IMR-90 (cell line): ENCODE measurements at regions not wholly inside any gene's neighbourhood (a gene's known extent, or its start where the extent isn't known, plus 50 kb on each side); places are given as distances from the start of the nearest gene placed in this dataset.

ENCODE experiments used
- ATAC-seq: fragments of 200-7000 bp; cut with Tn5 transposase; 2 replicates; pipeline ENCODE4 v1.9.1; 2020; ENCODE audit warnings: low read depth, mild to moderate bottlenecking, moderate library complexity
- BruUV-seq: library from RNA; stranded (reverse); fragments of 400-500 nt; replicated peaks from 2 replicates; lab custom pipeline; 2021; lab: Mats Ljungman, UMichigan
- CTCF ChIA-PET: fragments of 300-600 bp; formaldehyde crosslinking; extraction: SDS; loops from one replicate; lab custom pipeline; 2021; ENCODE audit warnings: antibody characterized with exemption; lab: Yijun Ruan, JAX
- POLR2A ChIA-PET: fragments of 300-600 bp; sonication (Branson Sonifier 250); formaldehyde crosslinking; loops from one replicate; lab custom pipeline; 2022; ENCODE audit warnings: antibody characterized with exemption; ENCODE audit not compliant: unreplicated experiment; lab: Charles Lee
- DNase-seq: peaks from one replicate; pipeline ENCODE4 v3.0.0; 2013
- H2AFZ ChIP-seq: replicated peaks from 2 replicates; pipeline ENCODE3; 2013; ENCODE audit warnings: low read length, mild to moderate bottlenecking; ENCODE audit not compliant: poor library complexity
- H2AK5ac ChIP-seq: 2 replicates; pipeline ENCODE4 v1.6.1; 2013; ENCODE audit warnings: low read depth, low read length, inconsistent platforms
- H2AK9ac ChIP-seq: replicated peaks from 2 replicates; pipeline ENCODE3; 2013; ENCODE audit warnings: mild to moderate bottlenecking, low read depth, low read length, moderate library complexity; ENCODE audit not compliant: poor library complexity
- H2BK120ac ChIP-seq: 2 replicates; pipeline ENCODE4 v1.6.1; 2013; ENCODE audit warnings: low read depth, low read length, inconsistent platforms
- H2BK15ac ChIP-seq: 3 replicates; pipeline ENCODE4 v1.6.1; 2013; ENCODE audit warnings: low read depth, low read length, inconsistent platforms
- H2BK20ac ChIP-seq: 2 replicates; pipeline ENCODE4 v1.6.1; 2013; ENCODE audit warnings: low read depth, mild to moderate bottlenecking, inconsistent platforms, low read length, moderate library complexity
- H2BK5ac ChIP-seq: 2 replicates; pipeline ENCODE4 v1.6.1; 2013; ENCODE audit warnings: mild to moderate bottlenecking, low read depth, low read length, inconsistent platforms; ENCODE audit not compliant: poor library complexity, severe bottlenecking
- H3K14ac ChIP-seq: replicated peaks from 2 replicates; pipeline ENCODE4 v1.6.1; 2013; ENCODE audit warnings: low read depth, low read length, inconsistent platforms
- H3K18ac ChIP-seq: 2 replicates; pipeline ENCODE4 v1.6.1; 2013; ENCODE audit warnings: low read depth, low read length, control low read depth
- H3K23ac ChIP-seq: 2 replicates; pipeline ENCODE4 v1.6.1; 2013; ENCODE audit warnings: low read depth, low read length, inconsistent platforms
- H3K27ac ChIP-seq: 2 replicates; pipeline ENCODE4 v1.5.1; 2013; ENCODE audit warnings: mild to moderate bottlenecking, control low read depth, low read length; ENCODE audit not compliant: insufficient read depth
- H3K27me3 ChIP-seq: 2 replicates; pipeline ENCODE4 v1.6.1; 2013; ENCODE audit warnings: low read length; ENCODE audit not compliant: control insufficient read depth, insufficient read depth
- H3K36me3 ChIP-seq: 2 replicates; pipeline ENCODE4 v1.6.1; 2013; ENCODE audit warnings: low read length, mixed read lengths; ENCODE audit not compliant: control insufficient read depth, insufficient read depth
- H3K4ac ChIP-seq: 2 replicates; pipeline ENCODE4 v1.6.1; 2013; ENCODE audit warnings: low read depth, low read length, inconsistent platforms
- H3K4me1 ChIP-seq: 2 replicates; pipeline ENCODE4 v1.6.1; 2013; ENCODE audit warnings: low read length, mixed read lengths; ENCODE audit not compliant: control insufficient read depth, insufficient read depth
- H3K4me2 ChIP-seq: 2 replicates; pipeline ENCODE4 v1.6.1; 2013; ENCODE audit warnings: low read depth, mild to moderate bottlenecking, control low read depth, low read length, moderate library complexity
- H3K4me3 ChIP-seq: 2 replicates; pipeline ENCODE4 v1.5.1; 2013; ENCODE audit warnings: low read depth, mild to moderate bottlenecking, control low read depth, low read length, moderate library complexity; ENCODE audit not compliant: insufficient read depth
- H3K56ac ChIP-seq: 2 replicates; pipeline ENCODE4 v1.6.1; 2013; ENCODE audit warnings: low read length, inconsistent platforms; ENCODE audit not compliant: insufficient read depth; ENCODE audit errors: extremely low read depth
- H3K79me1 ChIP-seq, 2 experiments: 2 replicates each; pipeline ENCODE4 v1.6.1; 2013; ENCODE audit warnings: low read length in 2 of 2, inconsistent platforms in 1 of 2, low read depth in 1 of 2
- H3K9ac ChIP-seq: 2 replicates; pipeline ENCODE4 v1.6.1; 2013; ENCODE audit warnings: low read depth, low read length, control low read depth
- H3K9me1 ChIP-seq: 2 replicates; pipeline ENCODE4 v1.6.1; 2013; ENCODE audit warnings: low read length, inconsistent platforms; ENCODE audit not compliant: insufficient read depth
- H3K9me3 ChIP-seq: 2 replicates; pipeline ENCODE4 v1.6.1; 2013; ENCODE audit warnings: low read length; ENCODE audit not compliant: control insufficient read depth, insufficient read depth
- H4K20me1 ChIP-seq: 2 replicates; pipeline ENCODE4 v1.6.1; 2013; ENCODE audit warnings: low read length, inconsistent platforms; ENCODE audit not compliant: insufficient read depth
- H4K5ac ChIP-seq: 2 replicates; pipeline ENCODE4 v1.6.1; 2013; ENCODE audit warnings: mild to moderate bottlenecking, low read depth, low read length, control low read depth
- H4K8ac ChIP-seq, 2 experiments: 2 replicates each; pipeline ENCODE4 v1.6.1; 2013; ENCODE audit warnings: low read depth in 2 of 2, low read length in 2 of 2, control low read depth in 1 of 2, inconsistent platforms in 1 of 2
- H4K91ac ChIP-seq: 2 replicates; pipeline ENCODE4 v1.6.1; 2013; ENCODE audit warnings: low read depth, low read length, inconsistent platforms; ENCODE audit not compliant: insufficient read depth
- BHLHE40 ChIP-seq: fragments of 150-350 bp; IDR thresholded peaks from 2 replicates; pipeline ENCODE4 v1.6.1; 2016; ENCODE audit warnings: mild to moderate bottlenecking, low read depth, low read length
- CEBPB ChIP-seq: IDR thresholded peaks from 2 replicates; pipeline ENCODE4 v1.6.1; 2012; ENCODE audit warnings: low read depth, low read length, improper control_type of control experiment
- CHD1 ChIP-seq: IDR thresholded peaks from 2 replicates; pipeline ENCODE4 v1.6.1; 2012; ENCODE audit warnings: low read depth, low read length, improper control_type of control experiment
- FOS ChIP-seq: fragments of 150-350 bp; IDR thresholded peaks from 2 replicates; pipeline ENCODE4 v1.6.1; 2016; ENCODE audit warnings: low read depth, low read length
- MAFK ChIP-seq: IDR thresholded peaks from 2 replicates; pipeline ENCODE4 v1.6.1; 2012; ENCODE audit warnings: low read depth, low read length, improper control_type of control experiment
- MAZ ChIP-seq: IDR thresholded peaks from 2 replicates; pipeline ENCODE4 v1.6.1; 2012; ENCODE audit warnings: low read depth, mild to moderate bottlenecking, low read length, improper control_type of control experiment, moderate library complexity, borderline replicate concordance
- MXI1 ChIP-seq: IDR thresholded peaks from 2 replicates; pipeline ENCODE4 v1.6.1; 2012; ENCODE audit warnings: low read depth, mild to moderate bottlenecking, low read length, moderate library complexity, borderline replicate concordance
- NFE2L2 ChIP-seq: fragments of 150-350 bp; IDR thresholded peaks from 2 replicates; pipeline ENCODE4 v1.6.1; 2016; ENCODE audit warnings: low read depth, mild to moderate bottlenecking, low read length
- POLR2A ChIP-seq: IDR thresholded peaks from 2 replicates; pipeline ENCODE4 v1.6.1; 2012; ENCODE audit warnings: mild to moderate bottlenecking, low read depth, low read length
- RAD21 ChIP-seq: IDR thresholded peaks from 2 replicates; pipeline ENCODE4 v1.6.1; 2012; ENCODE audit warnings: low read length, improper control_type of control experiment
- RCOR1 ChIP-seq: IDR thresholded peaks from 2 replicates; pipeline ENCODE4 v1.6.1; 2012; ENCODE audit warnings: mild to moderate bottlenecking, low read length, improper control_type of control experiment; ENCODE audit not compliant: insufficient replicate concordance
- RFX5 ChIP-seq: IDR thresholded peaks from 2 replicates; pipeline ENCODE4 v1.8.0; 2012; ENCODE audit warnings: low read depth, mild to moderate bottlenecking, low read length, moderate library complexity
- SMC3 ChIP-seq: fragments of 150-350 bp; IDR thresholded peaks from 2 replicates; pipeline ENCODE4 v1.6.1; 2016; ENCODE audit warnings: low read depth, mild to moderate bottlenecking, antibody characterized with exemption, low read length, moderate library complexity
- WGBS, 2 experiments: methylation state at CpG; one replicate each; pipeline versions ENCODE4 v1.1.5 to v1.1.7; 2013; ENCODE audit warnings: missing lambda C conversion rate in 2 of 2; ENCODE audit not compliant: insufficient read length in 1 of 2; ENCODE audit errors: extremely low coverage in 2 of 2; 5-methylcytosine and 5-hydroxymethylcytosine counted together
- dilution Hi-C: fragments of 300-500 bp; cut with HindIII; formaldehyde crosslinking; loops from one replicate; pipeline ENCODE4 v1.14.3; 2018; ENCODE audit warnings: low sequenced_read_pairs; ENCODE audit not compliant: unreplicated experiment
- in situ Hi-C: fragments of 300-500 bp; cut with MboI; formaldehyde crosslinking; loops from 3 replicates; pipeline ENCODE4 v1.14.3; 2019; ENCODE audit warnings: low sequenced_read_pairs, inconsistent platforms, mixed read lengths
- intact Hi-C: fragments of 100-400 bp; cut with micrococcal nuclease; formaldehyde crosslinking; loops from 2 replicates; pipeline ENCODE4 v1.10.0; 2022
- TF ChIP-seq, protein P1 (sequence below): fragments of 150-350 bp; IDR thresholded peaks from 2 replicates; pipeline ENCODE4 v1.6.1; 2017; ENCODE audit warnings: mild to moderate bottlenecking, antibody characterized with exemption, low read length, low read depth
- TF ChIP-seq, protein P2 (sequence below): conservative IDR thresholded peaks from 2 replicates; pipeline ENCODE4 v1.5.1; 2012; ENCODE audit warnings: mild to moderate bottlenecking, low read depth, low read length, improper control_type of control experiment
- TF ChIP-seq, protein P3 (sequence below): fragments of 150-350 bp; IDR thresholded peaks from 2 replicates; pipeline ENCODE4 v1.6.1; 2016; ENCODE audit warnings: low read depth, mild to moderate bottlenecking, low read length, moderate library complexity, borderline replicate concordance

DNA sequence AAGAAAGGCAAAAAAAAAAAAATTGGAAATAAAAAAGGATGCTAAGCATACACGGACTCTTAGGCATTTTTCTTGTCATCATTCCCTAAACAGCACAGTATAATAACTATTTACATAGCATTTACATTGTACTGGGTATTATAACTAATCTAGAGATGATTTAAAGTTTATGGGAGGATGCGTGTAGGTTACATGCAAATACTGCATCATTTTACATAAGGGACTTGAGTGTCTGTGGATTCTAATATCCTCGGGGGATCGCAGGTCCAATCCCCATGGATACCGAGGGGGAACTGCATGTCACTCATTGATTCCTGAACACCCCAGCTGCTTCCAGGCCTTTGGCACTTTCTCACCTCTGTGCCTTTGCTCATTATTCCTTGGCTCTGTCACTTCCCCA is 57.8 kb upstream of the SIPA1L2 start:
- Histone ChIP-seq H4K8ac (no peak overlapping the region), H4K20me1 (no peaks in the 10 kb centered on the region), H3K27ac (no peak overlapping the region), H2BK15ac (no peak overlapping the region), H2AK5ac (no peak overlapping the region), H3K14ac (no peak overlapping the region), H3K9ac (no peak overlapping the region), H2AK9ac (no peak overlapping the region), H3K9me3 (no peaks in the 10 kb centered on the region), H2BK120ac (no peak overlapping the region), H3K79me1 (no peaks in the 10 kb centered on the region), H3K27me3 (peaks cover 2% of the 10 kb centered on the region; the same call in 1 of the 2 replicates), H3K4me1 (peaks cover 5% of the 10 kb centered on the region; the same call in 1 of the 2 replicates), H3K36me3 (no peaks in the 10 kb centered on the region), H4K91ac (no peak overlapping the region), H3K9me1 (no peaks in the 10 kb centered on the region), H2BK5ac (no peak overlapping the region), H4K5ac (no peak overlapping the region), H3K23ac (no peak overlapping the region), H3K4me2 (no peak overlapping the region), H2AFZ (no peak overlapping the region), H3K18ac (no peak overlapping the region), H3K4ac (no peak overlapping the region), H2BK20ac (no peak overlapping the region), H3K56ac (no peak overlapping the region), H3K4me3 (no peak overlapping the region)
- ATAC-seq (no peak), DNase-seq (no peak)
- WGBS, 2 experiments = 100% methylated on average over 3 of the region's 5 CpGs; no CpG with 5 or more reads in 1 of the 2 experiments
- ChIA-PET CTCF (no interaction called here), POLR2A (no interaction called here)
- dilution Hi-C loops (no loop called here), intact Hi-C loops (no loop called here), in situ Hi-C loops (no loop called here)
- TF ChIP-seq POLR2A (no peak), CHD1 (no peak), FOS (no peak), SMC3 (no peak), RCOR1 (no peak), NFE2L2 (no peak), MXI1 (no peak), MAFK (no peak), RAD21 (no peak), CEBPB (no peak), RFX5 (no peak), MAZ (no peak), BHLHE40 (no peak)
- TF ChIP-seq, protein P1, sequence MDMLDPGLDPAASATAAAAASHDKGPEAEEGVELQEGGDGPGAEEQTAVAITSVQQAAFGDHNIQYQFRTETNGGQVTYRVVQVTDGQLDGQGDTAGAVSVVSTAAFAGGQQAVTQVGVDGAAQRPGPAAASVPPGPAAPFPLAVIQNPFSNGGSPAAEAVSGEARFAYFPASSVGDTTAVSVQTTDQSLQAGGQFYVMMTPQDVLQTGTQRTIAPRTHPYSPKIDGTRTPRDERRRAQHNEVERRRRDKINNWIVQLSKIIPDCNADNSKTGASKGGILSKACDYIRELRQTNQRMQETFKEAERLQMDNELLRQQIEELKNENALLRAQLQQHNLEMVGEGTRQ = no peak
- TF ChIP-seq, protein P2, sequence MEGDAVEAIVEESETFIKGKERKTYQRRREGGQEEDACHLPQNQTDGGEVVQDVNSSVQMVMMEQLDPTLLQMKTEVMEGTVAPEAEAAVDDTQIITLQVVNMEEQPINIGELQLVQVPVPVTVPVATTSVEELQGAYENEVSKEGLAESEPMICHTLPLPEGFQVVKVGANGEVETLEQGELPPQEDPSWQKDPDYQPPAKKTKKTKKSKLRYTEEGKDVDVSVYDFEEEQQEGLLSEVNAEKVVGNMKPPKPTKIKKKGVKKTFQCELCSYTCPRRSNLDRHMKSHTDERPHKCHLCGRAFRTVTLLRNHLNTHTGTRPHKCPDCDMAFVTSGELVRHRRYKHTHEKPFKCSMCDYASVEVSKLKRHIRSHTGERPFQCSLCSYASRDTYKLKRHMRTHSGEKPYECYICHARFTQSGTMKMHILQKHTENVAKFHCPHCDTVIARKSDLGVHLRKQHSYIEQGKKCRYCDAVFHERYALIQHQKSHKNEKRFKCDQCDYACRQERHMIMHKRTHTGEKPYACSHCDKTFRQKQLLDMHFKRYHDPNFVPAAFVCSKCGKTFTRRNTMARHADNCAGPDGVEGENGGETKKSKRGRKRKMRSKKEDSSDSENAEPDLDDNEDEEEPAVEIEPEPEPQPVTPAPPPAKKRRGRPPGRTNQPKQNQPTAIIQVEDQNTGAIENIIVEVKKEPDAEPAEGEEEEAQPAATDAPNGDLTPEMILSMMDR = no peak
- TF ChIP-seq, protein P3, sequence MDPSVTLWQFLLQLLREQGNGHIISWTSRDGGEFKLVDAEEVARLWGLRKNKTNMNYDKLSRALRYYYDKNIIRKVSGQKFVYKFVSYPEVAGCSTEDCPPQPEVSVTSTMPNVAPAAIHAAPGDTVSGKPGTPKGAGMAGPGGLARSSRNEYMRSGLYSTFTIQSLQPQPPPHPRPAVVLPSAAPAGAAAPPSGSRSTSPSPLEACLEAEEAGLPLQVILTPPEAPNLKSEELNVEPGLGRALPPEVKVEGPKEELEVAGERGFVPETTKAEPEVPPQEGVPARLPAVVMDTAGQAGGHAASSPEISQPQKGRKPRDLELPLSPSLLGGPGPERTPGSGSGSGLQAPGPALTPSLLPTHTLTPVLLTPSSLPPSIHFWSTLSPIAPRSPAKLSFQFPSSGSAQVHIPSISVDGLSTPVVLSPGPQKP = no peak
- BruUV-seq = no TSS peak
